Bronchial epithelial cell (primary cell): ENCODE measurements at regions not wholly inside any gene's neighbourhood (a gene's known extent, or its start where the extent isn't known, plus 50 kb on each side); places are given as distances from the start of the nearest gene placed in this dataset.

Source experiments
- DNase-seq: peaks from one replicate; pipeline ENCODE4 v3.0.0-alpha.2; 2010; ENCODE audit warnings: low read depth
- FAIRE-seq: peaks from 2 replicates; lab custom pipeline; 2011; peaks lifted over from hg19 to GRCh38; lab: Jason Lieb, UNC
- H3K27me3 ChIP-seq: 2 replicates; pipeline ENCODE4 v1.5.1; 2011; ENCODE audit warnings: low read length; ENCODE audit not compliant: control insufficient read depth, insufficient read depth
- H3K36me3 ChIP-seq: 2 replicates; pipeline ENCODE4 v1.5.1; 2011; ENCODE audit warnings: low read length; ENCODE audit not compliant: control insufficient read depth, insufficient read depth
- H3K4me3 ChIP-seq: 2 replicates; pipeline ENCODE4 v1.5.1; 2011; ENCODE audit warnings: mild to moderate bottlenecking, low read depth, low read length, control low read depth
- TF ChIP-seq, protein P1 (sequence below): IDR thresholded peaks from 2 replicates; pipeline ENCODE4 v1.5.1; 2011; ENCODE audit warnings: mild to moderate bottlenecking, moderate library complexity, low read length, control low read depth, inconsistent platforms; ENCODE audit not compliant: insufficient read depth, severe bottlenecking

DNA sequence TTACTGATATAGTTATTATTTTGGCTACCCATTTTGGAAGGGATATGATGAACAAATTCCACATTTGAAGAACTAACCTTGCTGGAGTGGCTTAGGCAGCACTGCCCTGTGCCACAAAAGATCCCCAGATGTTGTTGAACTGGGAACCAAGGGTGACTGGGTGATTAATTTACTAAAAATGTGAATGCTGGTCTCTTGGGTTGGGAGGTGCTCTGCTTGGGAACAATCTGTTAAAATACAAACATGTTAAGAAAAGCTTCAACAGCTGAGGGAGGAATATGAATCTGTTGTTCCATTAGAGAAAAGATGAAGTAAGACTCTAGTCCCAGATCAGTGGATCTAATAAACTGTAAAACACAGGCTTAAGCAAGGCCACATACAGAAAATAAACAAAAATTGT lies 1860.1 kb downstream of the SUCLG1 start:
- no peaks in the 10 kb centered on the region for H3K27me3 ChIP-seq
- H3K36me3 ChIP-seq = no peaks in the 10 kb centered on the region
- no peak for FAIRE-seq
- no peak for DNase-seq
- TF ChIP-seq, protein P1, sequence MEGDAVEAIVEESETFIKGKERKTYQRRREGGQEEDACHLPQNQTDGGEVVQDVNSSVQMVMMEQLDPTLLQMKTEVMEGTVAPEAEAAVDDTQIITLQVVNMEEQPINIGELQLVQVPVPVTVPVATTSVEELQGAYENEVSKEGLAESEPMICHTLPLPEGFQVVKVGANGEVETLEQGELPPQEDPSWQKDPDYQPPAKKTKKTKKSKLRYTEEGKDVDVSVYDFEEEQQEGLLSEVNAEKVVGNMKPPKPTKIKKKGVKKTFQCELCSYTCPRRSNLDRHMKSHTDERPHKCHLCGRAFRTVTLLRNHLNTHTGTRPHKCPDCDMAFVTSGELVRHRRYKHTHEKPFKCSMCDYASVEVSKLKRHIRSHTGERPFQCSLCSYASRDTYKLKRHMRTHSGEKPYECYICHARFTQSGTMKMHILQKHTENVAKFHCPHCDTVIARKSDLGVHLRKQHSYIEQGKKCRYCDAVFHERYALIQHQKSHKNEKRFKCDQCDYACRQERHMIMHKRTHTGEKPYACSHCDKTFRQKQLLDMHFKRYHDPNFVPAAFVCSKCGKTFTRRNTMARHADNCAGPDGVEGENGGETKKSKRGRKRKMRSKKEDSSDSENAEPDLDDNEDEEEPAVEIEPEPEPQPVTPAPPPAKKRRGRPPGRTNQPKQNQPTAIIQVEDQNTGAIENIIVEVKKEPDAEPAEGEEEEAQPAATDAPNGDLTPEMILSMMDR = no peak
- no peak overlapping the region for H3K4me3 ChIP-seq

DNA sequence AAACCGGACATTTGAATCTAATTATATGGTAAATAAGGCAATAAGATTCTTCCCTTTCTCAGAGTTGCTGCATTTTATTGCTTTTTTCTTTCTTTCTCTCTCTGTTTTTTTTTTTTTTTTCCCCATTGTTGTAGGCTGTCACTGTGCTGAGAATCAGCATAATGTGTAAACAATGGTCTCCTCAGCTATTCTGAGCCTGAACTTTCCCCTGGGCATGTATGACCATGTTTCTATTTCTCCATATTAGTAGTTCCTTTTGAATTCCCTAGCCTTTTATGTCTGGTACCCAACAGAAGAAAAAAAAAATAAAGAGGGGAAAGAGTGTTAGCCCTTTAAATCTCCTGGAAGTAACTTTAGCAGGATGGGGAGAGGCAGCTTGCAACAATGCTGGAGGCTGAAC lies 1862.5 kb downstream of the SUCLG1 start:
- Histone ChIP-seq H3K4me3 (no peak overlapping the region), H3K36me3 (no peaks in the 10 kb centered on the region), H3K27me3 (no peaks in the 10 kb centered on the region)
- TF ChIP-seq, protein P1 = no peak
- FAIRE-seq (no peak), DNase-seq (no peak)

DNA sequence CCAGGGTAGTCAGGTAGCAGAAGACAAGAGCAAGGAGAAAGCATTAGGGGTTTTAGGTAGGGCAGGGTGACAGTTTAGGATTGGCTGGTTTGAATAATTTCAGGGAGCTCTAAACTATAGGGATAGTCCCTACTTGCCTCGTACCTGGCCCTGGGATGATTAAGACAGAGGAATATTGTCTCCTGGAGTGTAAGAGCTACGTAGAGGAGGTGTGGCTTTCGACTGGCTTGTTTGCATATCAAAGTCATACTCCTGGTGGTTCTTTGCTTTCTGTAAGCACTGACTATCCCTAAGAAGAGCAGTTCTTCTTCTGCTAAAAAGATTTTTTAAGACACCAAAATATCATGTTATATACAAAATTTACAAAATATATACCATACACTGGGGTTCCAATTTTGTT lies 1867.4 kb downstream of the SUCLG1 start:
- Histone ChIP-seq H3K27me3 (no peaks in the 10 kb centered on the region), H3K36me3 (no peaks in the 10 kb centered on the region), H3K4me3 (no peak overlapping the region)
- FAIRE-seq (no peak), DNase-seq (no peak)
- TF ChIP-seq, protein P1 = no peak

DNA sequence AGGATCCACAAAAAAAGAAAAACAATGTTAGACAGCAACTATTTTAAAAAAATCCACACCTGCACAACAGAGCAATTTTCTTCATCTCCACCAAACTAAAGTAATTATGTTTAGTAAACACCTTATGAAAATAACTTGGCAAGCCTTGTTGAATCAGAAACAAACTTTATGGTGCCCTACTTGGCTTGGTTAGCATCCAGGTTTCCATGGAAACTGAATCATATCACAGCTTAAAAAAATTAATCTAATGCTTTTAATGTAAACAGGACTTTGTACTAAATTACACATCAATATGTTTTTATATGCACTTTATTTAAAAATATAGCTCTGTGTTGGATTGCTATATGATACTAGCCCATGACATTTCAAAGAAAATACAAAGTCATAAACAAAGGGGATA lies 1882.4 kb downstream of the SUCLG1 start:
- DNase-seq (no peak), FAIRE-seq (no peak)
- TF ChIP-seq, protein P1 = no peak
- no peaks in the 10 kb centered on the region for H3K36me3 ChIP-seq
- H3K27me3 ChIP-seq = no peaks in the 10 kb centered on the region
- no peak overlapping the region for H3K4me3 ChIP-seq

DNA sequence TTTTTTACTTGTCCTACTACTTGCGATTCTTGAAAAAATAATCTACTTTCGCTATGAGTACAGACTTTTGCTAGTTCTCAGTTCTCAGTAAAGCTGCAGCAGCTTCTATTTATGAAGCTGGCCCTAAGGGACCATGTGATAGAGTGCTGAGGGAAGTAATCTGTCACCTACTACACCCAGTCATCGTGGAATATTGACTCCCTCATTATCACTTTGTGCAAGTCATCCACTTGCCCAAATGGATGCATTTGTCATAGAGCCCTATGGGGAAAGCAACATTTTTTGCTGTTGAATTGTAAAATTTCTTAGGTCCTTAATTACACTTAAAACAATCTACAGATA lies 1919.8 kb downstream of the SUCLG1 start:
- no peaks in the 10 kb centered on the region for H3K27me3 ChIP-seq
- DNase-seq (no peak), FAIRE-seq (no peak)
- no peak overlapping the region for H3K4me3 ChIP-seq
- no peaks in the 10 kb centered on the region for H3K36me3 ChIP-seq
- TF ChIP-seq, protein P1 = no peak

DNA sequence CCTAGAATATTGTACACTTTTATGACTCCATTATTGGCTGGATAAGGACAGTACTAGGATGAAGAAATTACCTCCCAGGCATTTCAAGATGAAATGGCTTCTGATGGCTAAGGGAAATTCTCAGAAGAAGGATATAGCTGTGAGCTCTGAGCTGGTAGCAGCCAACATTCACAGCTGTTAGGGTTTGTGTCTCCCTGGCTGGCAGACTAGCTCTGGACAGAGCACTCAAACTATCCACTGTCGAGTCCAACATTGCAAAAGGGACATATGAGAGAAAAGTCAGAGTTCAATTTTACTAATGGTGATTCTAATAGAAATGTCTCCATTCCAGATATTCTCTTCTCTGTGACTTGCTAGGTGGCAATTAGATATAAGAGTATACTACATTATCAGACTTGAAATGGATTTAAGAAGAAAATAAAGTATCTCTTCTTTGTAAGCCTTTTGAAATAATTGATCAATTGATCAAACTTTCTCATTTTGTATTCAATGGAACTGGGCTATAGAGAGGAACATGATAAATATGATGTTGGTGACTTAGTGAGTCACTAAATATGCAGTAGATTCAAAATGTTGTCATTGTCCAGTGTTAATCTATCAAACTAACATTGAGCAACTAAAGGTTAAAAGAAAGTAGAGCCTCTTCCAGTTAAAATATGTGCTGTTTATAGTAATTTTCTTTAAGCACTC lies 1920.3 kb downstream of the SUCLG1 start:
- no peak for FAIRE-seq
- DNase-seq = no peak
- Histone ChIP-seq H3K27me3 (no peaks in the 10 kb centered on the region), H3K4me3 (no peak overlapping the region), H3K36me3 (no peaks in the 10 kb centered on the region)
- TF ChIP-seq, protein P1 = no peak
